Hematopoietic multipotent progenitor cell treated with erythropoietin and hydrocortisone succinate and interleukin-3 and kit ligand, for 8 days (in vitro differentiated cells): ENCODE measurements at regions not wholly inside any gene's neighbourhood (a gene's known extent, or its start where the extent isn't known, plus 50 kb on each side); places are given as distances from the start of the nearest gene placed in this dataset.

Experiments used
- DNase-seq: peaks from one replicate; pipeline ENCODE4 v3.0.0-alpha.2; 2015

GRCh38 chr4:156223985-156224384 is 270.3 kb upstream of the CTSO start:
- DNase-seq, result no peak

- DNase-seq, result no peak
Measured at GRCh38 chr4:156217236-156217635, 263.6 kb upstream of the CTSO start.

GRCh38 chr4:156201050-156201449 is 247.4 kb upstream of the CTSO start:
- no peak for DNase-seq

- DNase-seq, result no peak
Measured at GRCh38 chr4:156198511-156198910, 244.8 kb upstream of the CTSO start.

GRCh38 chr4:156197216-156197615 is 243.6 kb upstream of the CTSO start:
- no peak for DNase-seq

- DNase-seq, result no peak
Measured at GRCh38 chr4:156196722-156197121, 243.1 kb upstream of the CTSO start.

GRCh38 chr4:156195914-156196313 is 242.2 kb upstream of the CTSO start:
- DNase-seq, result no peak

GRCh38 chr4:156194896-156195295 is 241.2 kb upstream of the CTSO start:
- DNase-seq, result no peak

- no peak for DNase-seq
Measured at GRCh38 chr4:156193800-156194199, 240.1 kb upstream of the CTSO start.

- DNase-seq, result no peak
Measured at GRCh38 chr4:156193106-156193505, 239.4 kb upstream of the CTSO start.

- DNase-seq, result no peak
Measured at GRCh38 chr4:156192033-156192432, 238.4 kb upstream of the CTSO start.

- DNase-seq, result no peak
Measured at GRCh38 chr4:156191044-156191781, 237.5 kb upstream of the CTSO start.

GRCh38 chr4:156190615-156191014 is 236.9 kb upstream of the CTSO start:
- DNase-seq, result no peak

GRCh38 chr4:156188596-156188995 is 234.9 kb upstream of the CTSO start:
- no peak for DNase-seq

GRCh38 chr4:156186111-156186510 is 232.4 kb upstream of the CTSO start:
- no peak for DNase-seq

GRCh38 chr4:156185514-156186055 is 231.9 kb upstream of the CTSO start:
- no peak for DNase-seq

- no peak for DNase-seq
Measured at GRCh38 chr4:156182269-156182668, 228.6 kb upstream of the CTSO start.

GRCh38 chr4:156177941-156178340 is 224.3 kb upstream of the CTSO start:
- no peak for DNase-seq

GRCh38 chr4:156176896-156177295 is 223.2 kb upstream of the CTSO start:
- DNase-seq, result no peak

GRCh38 chr4:156173937-156174336 is 220.3 kb upstream of the CTSO start:
- DNase-seq, result no peak

GRCh38 chr4:156173486-156173885 is 219.8 kb upstream of the CTSO start:
- no peak for DNase-seq

- no peak for DNase-seq
Measured at GRCh38 chr4:156169861-156170260, 216.2 kb upstream of the CTSO start.

- peak; percentile 11 for DNase-seq
Measured at GRCh38 chr4:156169011-156169410, 215.3 kb upstream of the CTSO start.

- DNase-seq, result no peak
Measured at GRCh38 chr4:156168288-156168687, 214.6 kb upstream of the CTSO start.

- DNase-seq, result no peak
Measured at GRCh38 chr4:156158747-156159146, 205.1 kb upstream of the CTSO start.
